WI38 (cell line): ENCODE measurements at regions not wholly inside any gene's neighbourhood (a gene's known extent, or its start where the extent isn't known, plus 50 kb on each side); places are given as distances from the start of the nearest gene placed in this dataset.

Experiments
- H3K4me3 ChIP-seq: 2 replicates; pipeline ENCODE4 v1.5.1; 2011; ENCODE audit warnings: low read depth, mild to moderate bottlenecking, control low read depth, low read length
- CTCF ChIP-seq: IDR thresholded peaks from 2 replicates; pipeline ENCODE4 v1.5.1; 2012; ENCODE audit warnings: low read depth, mild to moderate bottlenecking, control low read depth, low read length

- H3K4me3 ChIP-seq: no peak overlapping the region
- no peak for TF ChIP-seq CTCF
Observed at GRCh38 chr21:39109596-39110210, 73.5 kb downstream of the PSMG1 start.

GRCh38 chr21:39109163-39109530 lies 74.1 kb downstream of the PSMG1 start:
- H3K4me3 ChIP-seq: no peak overlapping the region
- TF ChIP-seq CTCF: no peak

GRCh38 chr21:39108291-39109162 lies 74.7 kb downstream of the PSMG1 start:
- no peak for TF ChIP-seq CTCF
- no peak overlapping the region for H3K4me3 ChIP-seq

- TF ChIP-seq CTCF: no peak
- no peak overlapping the region for H3K4me3 ChIP-seq
Observed at GRCh38 chr21:39107739-39108138, 75.5 kb downstream of the PSMG1 start.

GRCh38 chr21:39106881-39107462 lies 76.3 kb downstream of the PSMG1 start:
- no peak overlapping the region for H3K4me3 ChIP-seq
- no peak for TF ChIP-seq CTCF

GRCh38 chr21:39105836-39106235 lies 77.4 kb downstream of the PSMG1 start:
- no peak for TF ChIP-seq CTCF
- H3K4me3 ChIP-seq: no peak overlapping the region

- no peak for TF ChIP-seq CTCF
- no peak overlapping the region for H3K4me3 ChIP-seq
Observed at GRCh38 chr21:39105341-39105765, 77.9 kb downstream of the PSMG1 start.
